Fibroblast of skin of abdomen (primary cell): ENCODE measurements at regions not wholly inside any gene's neighbourhood (a gene's known extent, or its start where the extent isn't known, plus 50 kb on each side); places are given as distances from the start of the nearest gene placed in this dataset.

Experiments used
- DNase-seq: peaks from one replicate; pipeline ENCODE4 v3.0.0-alpha.2; 2013

DNA sequence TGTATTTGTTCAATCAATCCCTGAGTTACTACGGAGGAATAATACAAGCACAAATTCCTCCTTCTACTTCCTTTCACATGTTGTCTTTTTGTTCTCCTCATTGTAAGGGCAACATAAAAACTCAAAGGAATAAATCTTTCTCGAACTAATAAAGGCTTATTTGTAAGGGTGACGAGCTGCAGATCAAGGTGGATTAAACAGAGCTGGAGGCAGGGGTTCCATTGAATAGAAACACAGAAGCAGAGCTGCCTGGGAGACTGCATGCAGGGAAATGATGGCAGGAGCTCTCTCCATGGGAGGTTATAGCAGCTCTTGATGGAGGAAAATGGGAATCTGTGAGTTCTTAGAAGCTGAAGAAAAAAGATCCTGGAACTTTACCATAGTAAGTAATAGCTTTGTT is 160.2 kb downstream of the CYYR1 start:
- no peak for DNase-seq

GRCh38 chr21:26409735-26410134 is 163.4 kb downstream of the CYYR1 start:
- DNase-seq = peak; percentile 66

GRCh38 chr21:26408511-26408910 is 164.6 kb downstream of the CYYR1 start:
- DNase-seq = peak; percentile 37

DNA sequence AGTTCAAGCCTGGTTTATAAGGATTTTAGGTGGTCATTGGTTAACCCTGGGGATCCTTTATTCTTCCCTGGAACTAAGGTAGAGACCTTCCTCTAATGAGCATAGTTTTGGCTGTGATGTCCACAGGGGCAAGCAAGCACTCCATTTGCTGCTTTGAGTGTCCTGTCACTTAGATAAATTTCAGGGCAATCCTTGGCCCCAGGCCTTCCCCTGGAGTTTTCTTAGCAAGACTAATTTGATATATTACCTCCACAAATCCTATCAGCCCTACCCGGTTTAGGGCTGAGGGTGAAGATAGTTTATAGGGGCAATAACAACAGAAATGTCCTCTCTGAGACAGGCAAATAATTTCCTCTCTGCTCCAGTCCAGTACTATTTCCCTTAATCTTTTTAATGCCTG is 166.6 kb downstream of the CYYR1 start:
- DNase-seq = no peak

DNA sequence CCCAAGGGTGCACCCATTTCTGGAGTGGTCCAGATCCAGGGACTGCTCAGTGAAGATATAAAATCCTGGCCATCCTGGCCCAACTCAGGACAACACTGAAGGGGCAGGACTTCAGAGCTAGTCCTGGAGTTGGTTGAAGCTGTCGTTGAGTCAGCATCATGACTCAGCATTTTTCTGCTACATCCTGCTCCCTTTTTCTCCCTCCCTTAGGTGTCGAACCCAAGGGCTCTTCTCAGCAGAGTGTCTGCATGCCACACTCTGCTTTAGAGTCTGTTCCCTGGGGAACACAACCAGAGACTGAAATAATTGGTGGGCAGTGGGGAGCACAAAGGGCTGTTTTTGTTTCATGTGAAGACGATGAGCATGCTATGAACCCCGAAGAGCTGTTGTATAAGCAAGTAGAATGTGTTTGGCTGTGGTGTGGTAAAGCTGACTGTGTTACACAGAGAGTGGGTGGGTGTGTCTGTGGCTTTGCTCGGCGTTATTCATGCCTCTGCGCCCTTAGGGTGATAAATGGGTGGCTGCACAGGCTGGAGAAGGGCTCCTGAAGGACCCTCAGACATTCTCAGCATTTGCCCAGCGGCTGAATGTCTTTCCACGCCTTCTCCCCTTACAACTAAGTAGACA is 167.2 kb downstream of the CYYR1 start:
- DNase-seq = peak; percentile 91

DNA sequence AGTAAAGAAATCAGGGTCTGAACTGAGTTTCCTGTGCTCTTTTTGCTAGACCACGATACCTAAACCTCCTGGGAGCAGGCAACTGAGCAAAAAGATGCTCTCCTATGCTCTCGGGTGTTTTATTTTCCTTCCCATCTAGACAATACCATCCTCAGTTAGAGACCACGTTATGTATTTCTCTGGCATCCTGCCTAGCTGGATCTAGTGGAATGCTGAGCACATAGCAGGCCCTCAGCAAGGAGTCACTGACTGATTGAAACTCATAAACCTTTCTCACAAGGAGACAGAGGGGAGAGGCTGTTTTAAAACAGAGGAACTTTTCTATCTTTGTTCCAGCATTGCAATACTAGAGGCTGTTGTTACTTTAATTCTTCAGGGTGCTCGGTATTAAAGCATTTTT is 168.0 kb downstream of the CYYR1 start:
- DNase-seq = peak; percentile 81

- DNase-seq = no peak
These were observed 168.8 kb downstream of the CYYR1 start for GRCh38 chr21:26404288-26404687.

DNA sequence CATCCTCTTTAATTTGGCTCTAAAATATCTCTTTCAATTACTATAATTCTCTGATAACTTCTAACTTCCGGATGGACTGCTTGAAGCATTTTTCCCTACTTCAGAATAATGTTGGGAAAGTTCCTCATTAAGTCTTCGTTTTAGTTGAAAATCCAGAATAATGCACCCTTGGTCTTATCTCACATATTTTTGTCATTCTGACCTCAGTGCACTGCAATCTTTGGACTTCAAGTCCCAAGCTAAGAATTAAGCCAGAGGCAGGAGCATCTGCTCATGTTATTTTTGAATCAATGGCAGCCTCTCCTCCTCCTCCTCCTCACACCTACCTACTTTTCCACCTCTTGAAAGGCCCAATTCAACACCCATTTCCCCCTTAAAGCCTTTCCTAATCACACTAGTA is 169.8 kb downstream of the CYYR1 start:
- no peak for DNase-seq

- no peak for DNase-seq
These were observed 175.5 kb downstream of the CYYR1 start for GRCh38 chr21:26397545-26397944.

- DNase-seq = no peak
These were observed 178.7 kb downstream of the CYYR1 start for GRCh38 chr21:26394341-26394740.

GRCh38 chr21:26391166-26391565 is 181.9 kb downstream of the CYYR1 start:
- no peak for DNase-seq

DNA sequence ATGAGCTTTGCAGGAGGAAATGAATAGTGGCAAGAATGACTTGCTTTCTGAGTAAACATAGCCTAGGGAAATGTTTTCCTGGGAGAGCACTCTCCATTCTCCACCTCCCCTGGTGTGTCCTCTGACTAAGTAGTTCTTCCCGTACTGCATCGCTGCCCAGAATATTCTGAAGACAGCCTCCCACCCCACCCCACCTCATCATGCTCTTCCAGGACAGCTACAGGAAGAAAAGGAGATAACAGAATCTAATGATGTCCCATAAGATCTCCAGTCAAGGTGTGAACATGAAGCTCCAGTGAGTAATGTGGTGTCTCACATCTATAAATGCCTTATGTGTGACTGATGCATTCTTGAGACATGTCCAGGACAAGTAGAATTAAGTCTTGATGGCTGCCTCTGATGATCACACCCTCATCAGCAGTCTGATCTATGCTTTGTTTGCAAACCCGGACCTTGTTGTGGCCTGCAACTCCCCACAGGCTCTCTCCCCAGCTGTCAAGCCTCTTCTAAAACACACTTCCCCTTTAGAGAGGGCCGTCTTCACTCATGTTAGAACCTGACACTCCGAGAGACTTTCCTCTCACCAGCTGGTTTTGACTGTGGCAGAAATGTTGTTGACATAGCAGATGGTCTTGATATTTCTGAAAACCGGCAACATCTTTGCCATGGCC is 183.0 kb downstream of the CYYR1 start:
- DNase-seq = peak; percentile 92

DNA sequence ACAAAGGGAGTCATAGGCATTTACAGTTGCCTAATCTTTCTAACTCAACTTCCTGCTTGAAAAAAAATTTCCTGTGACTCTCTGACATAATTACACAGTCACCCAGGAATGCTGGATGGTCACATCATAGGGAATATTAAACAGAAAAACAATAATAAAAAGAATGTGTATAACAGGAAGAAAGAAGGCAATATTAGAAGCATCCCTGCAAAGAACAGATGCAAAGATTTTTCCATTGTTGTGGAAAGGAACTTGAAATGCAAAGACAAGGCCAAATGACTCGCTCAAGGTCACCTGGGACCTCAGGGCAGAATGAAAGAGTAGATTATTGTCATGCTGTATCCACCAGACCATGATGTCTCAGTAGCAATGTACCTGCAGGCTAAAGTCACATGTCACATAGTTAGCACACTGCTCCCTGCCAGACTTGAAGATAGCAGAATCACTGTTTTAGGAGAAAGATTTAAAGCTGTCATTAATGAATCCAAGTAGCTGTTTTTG is 184.3 kb downstream of the CYYR1 start:
- peak; percentile 67 for DNase-seq

DNA sequence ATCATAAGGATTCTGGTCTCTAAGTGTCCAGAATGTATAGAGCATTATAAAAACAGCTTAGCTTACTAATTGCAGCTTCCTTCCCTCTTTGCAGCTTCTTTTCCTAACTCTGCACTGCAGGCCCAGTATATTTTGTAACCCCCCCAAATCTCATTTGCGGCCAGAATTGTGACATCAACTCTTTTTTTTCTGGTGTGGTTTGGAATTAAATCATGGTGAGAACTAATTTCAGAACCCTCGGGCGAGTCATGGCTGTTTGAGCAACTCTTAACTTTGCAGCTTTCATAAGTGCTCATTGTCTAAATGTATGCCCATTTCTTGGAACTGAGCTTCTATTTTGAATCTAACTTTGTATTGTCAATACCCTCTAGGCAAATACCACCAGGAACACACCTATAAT is 187.4 kb downstream of the CYYR1 start:
- DNase-seq = peak; percentile 64

DNA sequence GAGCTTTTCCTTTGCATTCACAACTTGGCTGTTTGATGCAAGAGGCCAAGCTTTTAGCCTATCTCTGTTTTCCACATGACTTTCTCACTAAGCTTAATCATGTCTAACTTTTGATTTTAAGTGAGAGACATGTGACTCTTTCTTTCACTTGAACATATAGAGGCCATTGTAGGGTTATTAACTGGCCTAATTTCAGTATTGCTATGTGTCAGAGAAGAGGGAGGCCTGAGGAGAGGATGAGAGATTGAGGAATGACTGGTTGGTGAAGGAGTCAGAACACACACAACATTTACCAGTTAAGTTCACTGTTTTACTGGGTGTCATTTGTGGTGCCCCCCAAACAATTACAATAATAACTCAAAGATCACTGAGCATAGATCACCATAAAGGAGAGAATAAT is 193.5 kb downstream of the CYYR1 start:
- DNase-seq = no peak

DNA sequence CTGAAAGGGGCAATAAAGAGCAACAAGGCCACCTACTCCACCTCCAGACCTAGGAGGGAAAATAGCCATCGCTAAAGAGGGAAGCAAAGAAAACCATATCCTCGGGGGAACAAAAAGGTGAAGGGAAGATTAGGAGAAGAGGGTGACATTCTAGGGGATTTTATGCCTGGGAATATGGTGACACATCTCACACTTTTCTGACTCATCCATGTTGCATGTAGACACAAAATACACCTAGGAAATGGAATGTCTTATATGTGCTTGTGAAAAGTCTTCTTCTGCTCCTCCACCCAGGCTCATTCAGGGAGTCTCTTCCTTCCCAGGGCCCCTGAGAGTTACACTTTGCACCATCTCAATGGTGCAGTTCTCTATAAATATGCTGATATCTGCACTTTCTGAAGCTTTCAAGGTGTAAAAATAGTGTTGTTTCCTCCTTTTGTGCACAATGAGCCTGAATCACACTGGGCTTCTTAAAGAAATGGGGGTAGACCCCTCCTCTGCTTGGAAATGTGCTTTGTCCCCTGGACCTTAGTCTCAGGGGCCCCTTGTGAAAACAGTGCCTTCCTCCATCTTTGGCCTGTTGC is 195.9 kb downstream of the CYYR1 start:
- no peak for DNase-seq

DNA sequence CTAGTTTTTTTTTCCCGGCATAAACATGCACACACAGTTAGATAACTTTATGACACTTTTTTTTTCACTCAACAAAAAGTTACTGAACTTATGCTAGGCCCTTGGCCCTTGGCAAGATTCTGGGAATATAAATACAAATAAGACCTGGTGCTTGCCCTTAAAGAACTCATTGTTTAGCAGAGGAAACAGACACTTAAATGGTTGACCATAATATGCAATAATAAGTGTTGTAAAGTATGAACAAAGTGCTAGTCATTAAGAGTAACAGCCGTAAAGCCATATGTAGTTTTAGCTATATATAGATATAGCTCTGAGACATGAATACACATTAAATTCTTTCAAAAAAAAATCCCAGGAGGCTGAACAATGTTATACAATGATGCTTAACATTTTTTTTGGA is 198.3 kb downstream of the CYYR1 start:
- DNase-seq = no peak

DNA sequence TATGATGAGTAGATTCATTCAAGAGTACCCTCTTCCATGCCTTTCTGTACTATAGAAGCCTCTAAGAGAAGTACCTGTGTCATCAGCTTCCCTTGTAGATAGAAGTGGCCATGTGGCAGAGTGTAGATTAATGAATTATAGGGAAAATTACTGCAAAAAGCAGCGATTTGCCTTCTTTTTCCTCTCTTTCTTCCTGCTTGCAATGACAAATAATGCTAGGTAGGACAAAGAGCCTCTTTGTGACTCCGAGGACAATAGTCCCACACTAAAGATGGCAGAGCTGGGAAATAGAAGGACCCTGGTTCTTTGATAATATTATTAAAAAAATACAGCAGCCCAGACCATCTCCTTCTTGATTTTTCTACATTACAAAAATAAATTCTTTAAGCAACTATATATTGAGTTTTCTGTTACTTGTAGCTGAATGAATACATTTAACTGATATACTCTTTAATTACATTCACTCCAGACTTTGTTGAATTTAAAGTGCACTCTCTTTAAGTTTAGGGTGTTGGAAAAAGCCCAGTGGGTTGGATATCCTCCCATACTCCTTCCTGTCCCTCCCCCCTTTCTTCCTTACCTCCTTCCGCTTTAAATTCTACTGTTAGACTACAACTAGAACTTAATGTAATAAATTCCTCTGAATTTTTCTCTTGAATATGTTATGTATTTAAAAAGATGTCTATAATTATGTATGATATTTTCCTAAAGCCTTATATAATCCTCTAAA is 198.2 kb upstream of the APP start:
- no peak for DNase-seq

DNA sequence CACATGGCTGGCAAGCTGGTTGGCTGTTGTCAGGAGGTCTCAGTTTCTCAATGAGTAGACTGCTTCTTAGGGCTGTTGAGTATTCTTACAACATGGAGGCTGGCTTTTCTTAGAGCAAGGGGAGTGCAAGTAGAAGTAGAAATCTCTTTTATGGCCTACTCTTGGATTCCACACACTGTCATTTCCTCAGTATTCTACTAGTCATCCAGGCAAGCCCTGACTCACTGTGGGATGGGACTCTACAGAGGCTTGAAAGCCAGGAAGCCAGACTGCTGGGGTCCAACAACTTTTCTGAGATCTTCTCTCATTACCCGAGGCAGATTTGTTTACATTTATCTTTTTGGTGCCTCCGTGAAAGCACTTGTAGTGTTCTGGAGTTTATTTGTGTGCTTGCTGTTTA is 196.2 kb upstream of the APP start:
- peak; percentile 39 for DNase-seq

DNA sequence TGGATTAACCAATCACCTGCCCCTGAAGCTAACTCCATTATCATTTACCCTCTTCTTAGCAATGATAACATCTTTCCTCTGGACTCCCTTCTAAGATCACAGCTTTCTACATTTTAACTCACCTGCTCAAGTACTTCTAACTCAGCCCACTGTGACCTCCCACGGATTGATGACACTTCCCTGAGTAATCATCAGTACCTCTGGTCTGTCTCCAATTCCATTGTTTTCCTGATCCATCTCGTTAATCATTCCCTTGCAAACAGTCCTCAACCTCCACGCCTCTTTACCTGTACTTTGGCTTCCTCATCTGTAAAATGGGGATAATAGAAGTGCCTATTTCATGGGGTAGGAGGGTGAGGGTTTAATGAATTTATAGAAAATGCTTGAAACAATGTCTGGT is 195.3 kb upstream of the APP start:
- DNase-seq = no peak

DNA sequence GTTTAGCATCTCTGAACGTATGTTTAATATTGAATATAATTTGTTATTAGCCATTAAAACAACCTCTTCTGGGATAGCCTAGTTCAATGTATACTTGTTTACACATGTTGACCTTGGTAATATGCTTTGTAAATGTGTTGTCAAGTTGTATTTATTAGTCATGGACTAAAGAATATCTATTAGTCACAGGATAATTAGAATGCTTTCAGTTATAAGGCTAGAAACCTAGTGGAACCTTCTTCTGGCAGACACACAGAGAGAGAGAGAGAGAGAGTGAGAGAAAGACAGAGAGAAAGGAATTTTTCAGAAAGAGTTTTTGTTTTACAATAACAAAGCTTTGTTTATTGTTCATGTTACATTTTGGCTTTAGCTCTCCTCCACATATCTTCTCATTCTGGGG is 181.1 kb upstream of the APP start:
- DNase-seq = no peak

DNA sequence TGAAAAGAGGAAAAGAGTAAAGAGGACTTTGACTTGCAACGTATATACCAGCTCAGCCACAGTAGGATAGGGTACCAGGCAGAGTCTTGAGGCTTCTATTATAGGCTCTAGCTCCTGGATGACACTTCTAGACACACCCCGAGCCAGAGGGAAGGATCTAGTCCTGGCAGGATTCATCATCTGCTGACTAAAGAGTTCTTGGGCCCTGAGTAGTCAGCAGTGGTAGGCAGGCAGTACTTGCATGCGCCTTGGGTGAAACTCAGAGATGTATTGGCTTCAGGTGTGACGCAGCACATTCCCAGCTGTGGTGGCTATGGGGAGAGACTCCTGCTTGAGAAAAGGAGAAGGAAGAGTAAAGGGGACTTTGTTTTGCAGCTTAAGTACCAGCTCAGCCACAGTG is 162.3 kb upstream of the APP start:
- DNase-seq = no peak

DNA sequence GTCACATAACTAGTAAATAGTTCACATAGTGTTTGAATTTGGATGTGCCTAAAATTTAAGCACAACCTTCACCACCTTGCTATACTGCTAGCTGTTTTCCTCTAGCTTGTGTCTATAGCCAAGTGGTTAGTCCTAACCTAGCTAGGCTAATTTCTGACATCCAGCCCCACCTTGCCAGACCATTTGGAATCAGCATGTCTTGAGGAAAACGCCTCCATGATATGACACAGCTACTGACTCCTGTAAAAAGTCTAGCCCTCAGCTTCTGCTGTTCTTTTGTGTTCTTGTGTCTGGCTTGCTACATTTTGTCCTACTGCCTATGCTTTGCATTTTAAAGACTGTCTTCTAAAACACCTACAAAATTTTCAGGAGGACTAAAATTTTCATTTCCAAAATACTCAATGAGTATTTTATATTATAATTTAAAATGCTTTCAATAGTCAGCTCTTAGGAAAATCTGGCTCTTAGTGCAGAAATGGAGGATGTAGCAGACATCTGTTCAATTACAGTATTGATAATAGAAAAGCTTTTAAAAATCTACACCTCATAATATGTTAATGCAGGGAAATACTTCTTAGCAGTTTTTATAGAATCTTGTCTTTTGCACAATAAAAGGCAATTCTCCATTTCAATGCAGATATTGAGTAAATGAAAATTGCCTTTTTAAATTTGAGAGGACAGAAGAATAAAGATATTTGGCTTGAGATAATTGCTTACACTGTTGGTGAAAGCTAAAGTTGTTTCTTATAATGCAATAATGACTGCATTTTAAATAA is 160.8 kb upstream of the APP start:
- no peak for DNase-seq
